CD4-positive, alpha-beta memory T cell (primary cell): ENCODE measurements at regions not wholly inside any gene's neighbourhood (a gene's known extent, or its start where the extent isn't known, plus 50 kb on each side); places are given as distances from the start of the nearest gene placed in this dataset.

Experiments used
- CTCF ChIA-PET: fragments of 350-600 bp; sonication (Branson Sonifier 250); formaldehyde crosslinking; loops from one replicate; lab custom pipeline; 2021; ENCODE audit warnings: inconsistent platforms; ENCODE audit not compliant: partially characterized antibody; lab: Charles Lee
- POLR2A ChIA-PET: fragments of 350-600 bp; sonication (Branson Sonifier 250); formaldehyde crosslinking; loops from one replicate; lab custom pipeline; 2021; ENCODE audit not compliant: partially characterized antibody; lab: Charles Lee
- DNase-seq, 5 donors: peaks; one replicate each; pipeline versions ENCODE4 v3.0.0 to v3.0.0-alpha.2; 2020 to 2022; ENCODE audit warnings: mixed read lengths in 1 of 5
- H3K27ac ChIP-seq: one replicate; pipeline ENCODE4 v1.7.0; 2013; ENCODE audit warnings: low read depth, low read length
- H3K27me3 ChIP-seq: 2 replicates; pipeline ENCODE4 v1.7.0; 2013; ENCODE audit warnings: mild to moderate bottlenecking, low read length, moderate library complexity; ENCODE audit not compliant: insufficient read depth
- H3K36me3 ChIP-seq: 2 replicates; pipeline ENCODE4 v1.7.0; 2013; ENCODE audit warnings: mild to moderate bottlenecking, low read length, moderate library complexity; ENCODE audit not compliant: insufficient read depth
- H3K4me1 ChIP-seq: 2 replicates; pipeline ENCODE4 v1.7.0; 2013; ENCODE audit warnings: mild to moderate bottlenecking, low read length, moderate library complexity; ENCODE audit not compliant: insufficient read depth
- H3K4me3 ChIP-seq, 2 donors: one replicate each; pipeline ENCODE4 v1.7.0; 2013; ENCODE audit warnings: low read length in 2 of 2, mild to moderate bottlenecking in 1 of 2
- H3K9me3 ChIP-seq, 2 donors: one replicate each; pipeline ENCODE4 v1.7.0; 2013; ENCODE audit warnings: low read length in 2 of 2, control low read depth in 1 of 2; ENCODE audit not compliant: control insufficient read depth in 1 of 2
- H3K27ac Mint-ChIP-seq, 7 donors: one replicate each; pipeline ENCODE4 v1.8.0; 2020 to 2021; ENCODE audit warnings: mixed read lengths in 7 of 7, mild to moderate bottlenecking in 6 of 7, inconsistent platforms in 3 of 7, moderate library complexity in 3 of 7
- H3K27me3 Mint-ChIP-seq, 2 donors: one replicate each; pipeline ENCODE4 v1.8.0; 2020 to 2021; ENCODE audit warnings: mixed read lengths in 2 of 2
- H3K36me3 Mint-ChIP-seq, 2 donors: one replicate each; pipeline ENCODE4 v1.8.0; 2020 to 2021; ENCODE audit warnings: mixed read lengths in 2 of 2, inconsistent platforms in 1 of 2, mild to moderate bottlenecking in 1 of 2
- H3K4me1 Mint-ChIP-seq, 4 donors: one replicate each; pipeline ENCODE4 v1.8.0; 2020 to 2021; ENCODE audit warnings: mixed read lengths in 4 of 4, mild to moderate bottlenecking in 1 of 4
- H3K4me3 Mint-ChIP-seq, 8 donors: one replicate each; pipeline ENCODE4 v1.8.0; 2020 to 2021; ENCODE audit warnings: mixed read lengths in 8 of 8, mild to moderate bottlenecking in 7 of 8, moderate library complexity in 6 of 8, inconsistent platforms in 3 of 8
- H3K9me3 Mint-ChIP-seq, 8 donors: one replicate each; pipeline ENCODE4 v1.8.0; 2020 to 2021; ENCODE audit warnings: mixed read lengths in 8 of 8, mild to moderate bottlenecking in 5 of 8, inconsistent platforms in 3 of 8, moderate library complexity in 1 of 8
- intact Hi-C: fragments of 100-400 bp; cut with micrococcal nuclease; formaldehyde crosslinking; loops from one replicate; pipeline ENCODE4 v1.15.1; 2023

- Mint-ChIP-seq H3K9me3 (peaks cover 0 to 12% (median 0%) of the 10 kb centered on the region in 8 donors), H3K27me3 (peaks cover 4 to 8% of the 10 kb centered on the region in 2 donors), H3K4me1 (no peaks in the 10 kb centered on the region), H3K36me3 (no peaks in the 10 kb centered on the region), H3K27ac (no peak overlapping the region), H3K4me3 (no peak overlapping the region)
- ChIA-PET POLR2A (no interaction called here), CTCF (no interaction called here)
- no peaks in the 10 kb centered on the region for H3K4me1 ChIP-seq
- no peak overlapping the region for H3K27ac ChIP-seq
- DNase-seq: no peak
- intact Hi-C loops: no loop called here
- H3K36me3 ChIP-seq: no peaks in the 10 kb centered on the region
- H3K27me3 ChIP-seq: no peaks in the 10 kb centered on the region
- H3K9me3 ChIP-seq: no peaks in the 10 kb centered on the region
- no peak overlapping the region for H3K4me3 ChIP-seq
These were observed 81.8 kb downstream of the IRX3 start for GRCh38 chr16:54204756-54205155.

GRCh38 chr16:54203851-54204505 lies 82.6 kb downstream of the IRX3 start:
- no peak overlapping the region for H3K4me3 ChIP-seq
- H3K4me1 Mint-ChIP-seq: no peaks in the 10 kb centered on the region
- H3K27ac ChIP-seq: no peak overlapping the region
- H3K4me3 Mint-ChIP-seq: no peak overlapping the region
- H3K36me3 ChIP-seq: no peaks in the 10 kb centered on the region
- no peaks in the 10 kb centered on the region for H3K27me3 ChIP-seq
- no peaks in the 10 kb centered on the region for H3K4me1 ChIP-seq
- CTCF ChIA-PET: no interaction called here
- no peak for DNase-seq
- no peak overlapping the region for H3K27ac Mint-ChIP-seq
- H3K27me3 Mint-ChIP-seq: peaks cover 5 to 10% of the 10 kb centered on the region in 2 donors
- POLR2A ChIA-PET: no interaction called here
- H3K9me3 Mint-ChIP-seq: peaks cover 0 to 12% (median 0%) of the 10 kb centered on the region in 8 donors
- H3K9me3 ChIP-seq: no peaks in the 10 kb centered on the region
- no peaks in the 10 kb centered on the region for H3K36me3 Mint-ChIP-seq
- intact Hi-C loops: no loop called here

GRCh38 chr16:54203384-54203783 lies 83.2 kb downstream of the IRX3 start:
- Mint-ChIP-seq H3K4me1 (no peaks in the 10 kb centered on the region), H3K4me3 (no peak overlapping the region), H3K27ac (no peak overlapping the region), H3K27me3 (peaks cover 5 to 9% of the 10 kb centered on the region in 2 donors), H3K36me3 (no peaks in the 10 kb centered on the region), H3K9me3 (peaks cover 0 to 12% (median 0%) of the 10 kb centered on the region in 8 donors)
- intact Hi-C loops: no loop called here
- no peaks in the 10 kb centered on the region for H3K9me3 ChIP-seq
- no peaks in the 10 kb centered on the region for H3K36me3 ChIP-seq
- no peak overlapping the region for H3K27ac ChIP-seq
- no peaks in the 10 kb centered on the region for H3K4me1 ChIP-seq
- no peak for DNase-seq
- POLR2A ChIA-PET: no interaction called here
- H3K4me3 ChIP-seq: no peak overlapping the region
- CTCF ChIA-PET: no interaction called here
- H3K27me3 ChIP-seq: no peaks in the 10 kb centered on the region
